Naive thymus-derived CD8-positive, alpha-beta T cell (primary cell): ENCODE measurements at regions not wholly inside any gene's neighbourhood (a gene's known extent, or its start where the extent isn't known, plus 50 kb on each side); places are given as distances from the start of the nearest gene placed in this dataset.

Experiments
- ATAC-seq, 2 donors: fragments of 150-1000 bp; cut with Tn5 transposase in 1 of 2; sonication (Bioruptor Pico), chemical (Tn5 transposase) in 1 of 2; 1 replicate in 1 of 2; 2 replicates in 1 of 2; pipeline ENCODE4 v1.10.0; 2021; ENCODE audit warnings: mild to moderate bottlenecking in 2 of 2, moderate library complexity in 2 of 2
- POLR2A ChIA-PET: fragments of 350-600 bp; sonication (Branson Sonifier 250); formaldehyde crosslinking; loops from one replicate; lab custom pipeline; 2021; ENCODE audit warnings: antibody characterized with exemption; lab: Charles Lee
- DNase-seq, 10 donors: peaks; one replicate each; pipeline versions ENCODE4 v3.0.0 to v3.0.0-alpha.2; 2020 to 2022
- H3K27ac Mint-ChIP-seq, 10 donors: one replicate each; pipeline ENCODE4 v1.8.0; 2020 to 2022; ENCODE audit warnings: mild to moderate bottlenecking in 10 of 10, mixed read lengths in 10 of 10, moderate library complexity in 4 of 10, inconsistent platforms in 1 of 10
- H3K27me3 Mint-ChIP-seq, 5 donors: one replicate each; pipeline ENCODE4 v1.8.0; 2021 to 2022; ENCODE audit warnings: mixed read lengths in 5 of 5
- H3K36me3 Mint-ChIP-seq, 3 donors: one replicate each; pipeline ENCODE4 v1.8.0; 2020 to 2022; ENCODE audit warnings: mixed read lengths in 3 of 3, mild to moderate bottlenecking in 2 of 3, inconsistent platforms in 1 of 3
- H3K4me1 Mint-ChIP-seq, 4 donors: one replicate each; pipeline ENCODE4 v1.8.0; 2021 to 2022; ENCODE audit warnings: mixed read lengths in 4 of 4
- H3K4me3 Mint-ChIP-seq, 10 donors: one replicate each; pipeline ENCODE4 v1.8.0; 2020 to 2022; ENCODE audit warnings: mild to moderate bottlenecking in 10 of 10, mixed read lengths in 10 of 10, moderate library complexity in 6 of 10, inconsistent platforms in 1 of 10
- H3K9me3 Mint-ChIP-seq, 9 donors: one replicate each; pipeline ENCODE4 v1.8.0; 2020 to 2022; ENCODE audit warnings: mixed read lengths in 9 of 9, mild to moderate bottlenecking in 3 of 9, inconsistent platforms in 1 of 9, moderate library complexity in 1 of 9

DNA sequence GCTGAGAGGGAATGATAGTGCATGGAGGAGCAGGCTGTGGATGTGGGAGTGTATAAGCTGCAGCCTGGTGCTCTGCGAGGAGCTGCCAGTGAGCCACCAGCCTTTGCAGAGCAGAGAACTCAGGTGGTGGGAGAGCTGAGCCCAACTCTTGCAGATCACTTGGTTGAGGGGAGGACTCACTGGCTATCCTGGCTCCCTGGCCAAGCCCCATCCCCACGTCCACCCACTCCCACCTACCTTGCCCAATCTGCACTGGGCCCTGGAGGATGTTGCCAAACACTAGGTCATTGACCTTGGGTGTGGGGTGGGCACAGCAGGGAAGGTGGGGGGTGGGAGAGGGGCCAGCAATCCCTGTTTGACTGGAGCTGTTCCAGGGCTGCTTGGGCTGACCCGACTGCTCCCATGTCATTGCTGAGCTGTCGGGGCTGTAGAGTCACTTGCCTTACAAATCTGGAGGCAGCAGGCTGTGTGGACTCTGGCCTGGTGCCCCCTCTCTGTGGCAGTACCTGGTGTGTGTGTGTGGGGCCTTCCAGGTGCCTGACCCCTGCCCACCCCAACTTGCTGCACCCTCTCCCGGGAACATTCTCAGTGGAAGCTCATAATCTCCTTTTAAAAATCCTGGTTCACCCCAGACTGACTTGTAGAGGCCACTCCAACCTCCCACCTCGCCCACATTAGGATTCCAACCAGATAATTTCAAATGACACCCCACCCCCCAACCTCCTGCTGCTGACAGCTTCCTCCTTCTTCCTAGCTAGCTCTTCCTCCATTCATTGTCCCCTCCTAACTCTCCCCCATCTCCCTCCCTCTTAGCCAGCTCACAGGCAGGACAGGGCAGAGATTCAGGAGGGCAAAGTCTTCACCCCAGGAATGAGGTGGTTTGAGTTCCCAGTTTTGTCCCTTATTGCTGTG lies 162.3 kb downstream of the MRPL14 start:
- Mint-ChIP-seq H3K36me3 (no peaks in the 10 kb centered on the region), H3K4me3 (no peak overlapping the region), H3K27me3 (peaks cover 0 to 14% (median 6%) of the 10 kb centered on the region in 5 donors), H3K27ac (no peak overlapping the region), H3K4me1 (peaks cover 0 to 2% (median 0%) of the 10 kb centered on the region in 4 donors), H3K9me3 (no peaks in the 10 kb centered on the region)
- ATAC-seq (no peak), DNase-seq (peak in 1 of 10 donors; percentile 7)
- POLR2A ChIA-PET, result no interaction called here

DNA sequence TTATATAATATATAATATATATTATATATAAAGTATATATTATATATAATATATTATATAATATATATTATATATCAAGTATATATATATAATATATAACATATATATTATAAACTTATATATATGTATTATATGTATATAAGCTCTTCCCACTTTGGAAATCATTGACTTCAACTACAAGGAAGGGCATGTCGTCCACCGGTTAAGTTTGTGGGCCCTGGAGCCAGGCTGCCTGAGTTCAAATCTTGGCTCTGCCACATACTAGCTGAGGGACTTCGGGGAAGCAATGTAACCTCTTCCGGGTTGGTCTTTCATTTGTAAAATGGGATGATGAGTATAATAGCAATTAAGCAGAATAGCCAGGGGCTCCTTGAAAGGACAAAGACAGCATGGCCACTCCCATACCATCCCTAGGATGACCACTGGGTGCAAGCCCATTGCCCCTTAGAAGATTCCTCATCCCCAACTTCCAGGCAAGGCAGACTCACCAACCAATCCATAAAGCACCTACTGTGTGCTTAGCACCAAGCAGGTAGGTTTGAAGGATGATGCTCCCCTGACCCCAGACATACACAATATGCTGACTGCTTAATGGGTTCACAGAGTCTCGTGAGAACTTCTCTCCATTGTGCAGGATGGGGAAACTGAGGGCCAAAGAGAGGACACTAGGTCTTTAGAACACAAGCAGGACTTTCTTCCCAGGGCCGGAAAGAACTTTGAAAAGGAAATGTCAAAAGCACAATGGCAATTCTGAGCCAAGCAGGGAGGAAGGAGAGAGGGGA lies 163.2 kb downstream of the MRPL14 start:
- DNase-seq, result peak in 1 of 10 donors; percentile 8
- ATAC-seq, result no peak
- peaks cover 4 to 17% (median 11%) of the 10 kb centered on the region in 5 donors for H3K27me3 Mint-ChIP-seq
- no peak overlapping the region for H3K4me3 Mint-ChIP-seq
- H3K36me3 Mint-ChIP-seq, result no peaks in the 10 kb centered on the region
- H3K27ac Mint-ChIP-seq, result no peak overlapping the region
- POLR2A ChIA-PET, result no interaction called here
- H3K4me1 Mint-ChIP-seq, result peaks cover 0 to 2% (median 0%) of the 10 kb centered on the region in 4 donors
- H3K9me3 Mint-ChIP-seq, result no peaks in the 10 kb centered on the region

DNA sequence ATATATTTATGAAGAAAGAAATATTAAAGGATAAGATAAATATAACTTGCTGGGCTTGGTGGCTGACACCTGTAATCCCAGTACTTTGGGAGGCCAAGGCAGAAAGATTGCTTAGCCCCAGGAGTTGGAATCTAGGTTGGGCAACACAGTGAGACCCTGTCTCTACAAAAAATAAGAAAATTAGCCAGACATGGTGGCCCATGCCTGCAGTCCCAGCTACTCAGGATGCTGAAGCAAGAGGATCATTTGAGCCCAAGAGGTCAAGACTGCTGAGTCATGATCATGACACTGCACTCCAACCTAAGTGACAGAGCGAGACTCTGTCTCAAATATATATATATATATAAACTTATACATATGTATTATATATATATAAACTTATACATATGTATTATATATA lies 164.0 kb downstream of the MRPL14 start:
- no peak for DNase-seq
- Mint-ChIP-seq H3K36me3 (no peaks in the 10 kb centered on the region), H3K4me3 (no peak overlapping the region), H3K27me3 (peaks cover 9 to 19% (median 16%) of the 10 kb centered on the region in 5 donors), H3K4me1 (peaks cover 0 to 2% (median 0%) of the 10 kb centered on the region in 4 donors), H3K9me3 (no peaks in the 10 kb centered on the region), H3K27ac (no peak overlapping the region)
- POLR2A ChIA-PET, result no interaction called here
- no peak for ATAC-seq

DNA sequence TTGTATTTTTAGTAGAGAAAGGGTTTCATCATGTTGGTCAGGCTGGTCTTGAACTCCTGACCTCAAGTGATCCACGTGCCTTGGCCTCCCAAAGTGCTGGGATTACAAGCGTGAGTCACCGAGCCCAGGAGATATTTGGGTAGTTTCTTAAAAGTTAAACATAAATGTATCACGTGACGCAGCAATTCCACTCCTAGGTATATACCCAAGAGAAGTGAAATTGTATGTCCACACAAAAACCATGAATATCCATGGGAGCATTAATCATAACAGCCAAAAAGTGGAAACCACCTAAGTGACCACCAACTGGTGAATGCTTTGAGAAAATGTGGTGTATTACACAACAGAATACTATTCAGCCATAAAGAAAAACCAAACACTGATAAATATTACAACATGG lies 164.8 kb downstream of the MRPL14 start:
- H3K27me3 Mint-ChIP-seq, result peaks cover 12 to 23% (median 19%) of the 10 kb centered on the region in 5 donors
- no peaks in the 10 kb centered on the region for H3K9me3 Mint-ChIP-seq
- ATAC-seq (no peak), DNase-seq (peak in 1 of 10 donors; percentile 1)
- POLR2A ChIA-PET, result no interaction called here
- no peak overlapping the region for H3K27ac Mint-ChIP-seq
- peaks cover 0 to 2% (median 0%) of the 10 kb centered on the region in 4 donors for H3K4me1 Mint-ChIP-seq
- H3K36me3 Mint-ChIP-seq, result peaks cover 0 to 2% (median 0%) of the 10 kb centered on the region in 3 donors
- H3K4me3 Mint-ChIP-seq, result no peak overlapping the region

DNA sequence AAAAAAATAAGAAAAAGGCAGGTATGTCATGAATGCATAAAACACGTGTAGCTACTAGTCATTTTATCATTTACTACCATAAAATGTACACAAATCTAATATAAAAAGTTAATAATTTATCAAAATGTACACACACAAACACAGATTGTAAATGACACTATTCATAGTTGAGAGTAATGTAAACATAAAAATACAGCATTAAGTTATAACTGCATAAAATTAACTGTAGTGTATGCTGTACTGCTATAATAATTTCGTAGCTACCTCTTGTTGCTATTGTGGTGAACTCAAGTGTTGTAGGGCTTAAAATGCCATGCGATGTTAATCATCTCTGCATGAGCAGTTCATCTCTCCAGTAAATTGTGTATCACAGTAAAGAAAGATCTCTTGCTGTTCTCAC lies 170.0 kb downstream of the MRPL14 start:
- no peak for ATAC-seq
- POLR2A ChIA-PET, result no interaction called here
- H3K27ac Mint-ChIP-seq, result no peak overlapping the region
- no peak overlapping the region for H3K4me3 Mint-ChIP-seq
- H3K27me3 Mint-ChIP-seq, result peaks cover 13 to 44% (median 28%) of the 10 kb centered on the region in 5 donors
- H3K4me1 Mint-ChIP-seq, result no peaks in the 10 kb centered on the region
- H3K9me3 Mint-ChIP-seq, result peaks cover 0 to 14% (median 5%) of the 10 kb centered on the region in 9 donors
- H3K36me3 Mint-ChIP-seq, result peaks cover 0 to 10% (median 7%) of the 10 kb centered on the region in 3 donors
- DNase-seq, result no peak

DNA sequence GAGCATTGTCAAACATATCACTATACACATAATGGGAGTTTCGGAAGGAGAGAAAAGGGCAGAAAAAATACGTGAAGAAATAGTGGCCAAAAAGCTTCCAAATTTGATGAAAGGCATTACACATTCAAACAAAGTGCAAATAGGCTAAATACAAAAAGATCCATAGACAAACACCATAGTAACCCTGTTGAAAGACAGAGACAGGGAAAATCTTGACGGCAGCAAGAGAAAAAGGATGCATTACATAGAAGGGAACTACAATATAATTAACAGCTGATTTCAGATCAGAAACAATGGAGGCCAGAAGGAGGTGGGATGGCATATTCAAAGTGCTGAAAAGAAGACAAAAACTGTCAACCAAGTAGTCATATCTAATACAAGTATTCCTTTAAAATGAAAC lies 170.8 kb downstream of the MRPL14 start:
- no peak overlapping the region for H3K27ac Mint-ChIP-seq
- POLR2A ChIA-PET, result no interaction called here
- ATAC-seq, result no peak
- H3K4me3 Mint-ChIP-seq, result no peak overlapping the region
- peaks cover 13 to 44% (median 26%) of the 10 kb centered on the region in 5 donors for H3K27me3 Mint-ChIP-seq
- H3K36me3 Mint-ChIP-seq, result peaks cover 0 to 10% (median 7%) of the 10 kb centered on the region in 3 donors
- DNase-seq, result no peak
- peaks cover 0 to 14% (median 5%) of the 10 kb centered on the region in 9 donors for H3K9me3 Mint-ChIP-seq
- no peaks in the 10 kb centered on the region for H3K4me1 Mint-ChIP-seq

DNA sequence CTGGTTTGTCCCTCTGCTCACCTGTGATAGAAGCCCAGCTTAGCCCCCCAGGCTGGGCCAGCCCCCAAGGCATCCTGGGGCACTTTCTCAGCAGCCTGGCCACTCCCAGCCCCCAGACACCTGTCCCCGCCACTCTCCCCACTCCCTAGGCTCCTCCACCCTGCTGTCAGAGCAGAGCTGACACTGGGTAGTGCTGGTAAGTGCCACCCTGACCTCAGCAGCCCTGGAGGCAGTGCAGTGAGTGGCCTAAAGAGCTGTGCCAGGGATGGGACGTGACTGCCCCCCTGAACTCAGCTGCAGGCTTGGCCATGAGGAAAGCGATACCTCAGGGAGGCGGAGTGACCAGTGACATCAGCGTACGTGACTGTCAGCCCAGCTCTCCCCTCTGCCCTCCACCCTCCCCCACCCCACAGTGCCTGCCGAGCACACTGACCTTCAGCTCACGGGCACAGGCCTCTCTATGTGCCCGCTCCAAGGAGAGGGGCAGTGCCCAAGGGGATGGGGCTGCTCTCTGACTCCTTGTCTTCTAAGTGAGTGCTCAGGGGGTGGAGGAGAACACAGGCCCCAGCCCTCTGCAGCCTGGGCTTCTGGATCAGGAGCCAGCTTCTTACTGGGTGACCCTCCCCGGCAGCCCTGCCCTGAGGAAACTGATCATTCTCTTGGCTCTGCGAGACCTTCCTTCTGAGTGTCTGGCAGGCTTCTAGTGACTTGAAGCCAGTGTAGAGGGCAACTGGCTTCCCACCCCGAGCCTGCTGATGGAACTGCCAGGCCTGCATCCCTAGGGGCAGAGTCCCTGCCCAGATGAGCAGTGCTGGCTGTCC lies 172.7 kb downstream of the MRPL14 start:
- Mint-ChIP-seq H3K27me3 (peaks cover 13 to 41% (median 25%) of the 10 kb centered on the region in 5 donors), H3K4me1 (no peaks in the 10 kb centered on the region), H3K4me3 (no peak overlapping the region), H3K27ac (no peak overlapping the region), H3K9me3 (peaks cover 0 to 14% (median 5%) of the 10 kb centered on the region in 9 donors), H3K36me3 (peaks cover 0 to 10% (median 7%) of the 10 kb centered on the region in 3 donors)
- DNase-seq, result peak in 1 of 10 donors; percentile 15
- ATAC-seq, result no peak
- POLR2A ChIA-PET, result no interaction called here

DNA sequence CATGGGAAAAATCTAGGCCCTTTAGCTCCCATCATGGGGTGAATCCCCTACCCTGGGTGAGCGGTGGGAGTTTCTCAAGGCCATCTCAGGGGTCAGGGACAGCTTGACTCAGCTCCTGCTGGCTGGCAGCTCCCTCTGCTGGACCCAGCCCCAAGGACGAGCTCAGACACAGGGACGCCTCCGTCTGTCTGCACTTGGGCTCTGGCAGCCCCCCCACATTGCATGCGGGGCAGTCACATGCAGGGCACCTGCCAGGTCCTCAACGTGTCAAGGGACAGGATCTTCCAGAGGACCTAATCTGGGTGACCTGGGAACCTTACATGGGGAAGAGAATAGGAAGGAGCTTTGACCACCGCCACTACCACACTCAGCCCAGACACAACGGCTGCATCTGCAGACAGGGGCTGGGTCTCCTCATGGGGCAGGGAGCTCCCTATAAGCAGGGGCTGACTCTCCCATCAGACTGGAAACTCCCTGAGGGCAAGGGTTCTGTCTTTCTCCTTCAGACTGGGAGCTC lies 173.4 kb downstream of the MRPL14 start:
- ATAC-seq (no peak), DNase-seq (peak in 1 of 10 donors; percentile 10)
- Mint-ChIP-seq H3K27ac (no peak overlapping the region), H3K36me3 (peaks cover 0 to 10% (median 7%) of the 10 kb centered on the region in 3 donors), H3K4me1 (no peaks in the 10 kb centered on the region), H3K4me3 (no peak overlapping the region), H3K27me3 (peaks cover 13 to 35% (median 21%) of the 10 kb centered on the region in 5 donors), H3K9me3 (peaks cover 0 to 14% (median 5%) of the 10 kb centered on the region in 9 donors)
- POLR2A ChIA-PET, result no interaction called here

DNA sequence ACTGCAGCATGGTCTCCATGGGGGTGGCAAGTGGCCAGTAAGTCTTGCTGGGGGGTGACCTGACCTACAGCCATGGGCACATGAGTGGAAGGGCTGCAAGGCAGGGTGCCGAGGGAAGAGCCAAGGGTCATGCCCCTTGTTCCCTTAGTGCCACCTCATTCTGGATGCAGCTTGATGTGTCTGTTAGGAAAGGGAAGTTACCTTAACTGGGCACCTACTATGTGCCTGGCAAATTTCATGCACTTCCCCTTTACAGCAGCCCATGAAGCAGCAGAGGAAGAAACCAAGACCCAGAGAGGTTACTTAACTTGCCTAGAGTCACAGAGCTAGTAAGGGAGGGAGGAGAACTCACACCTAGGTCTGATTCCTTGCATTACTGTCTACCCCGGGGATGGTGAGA lies 174.0 kb downstream of the MRPL14 start:
- Mint-ChIP-seq H3K9me3 (peaks cover 0 to 14% (median 5%) of the 10 kb centered on the region in 9 donors), H3K27ac (no peak overlapping the region), H3K27me3 (peaks cover 9 to 29% (median 21%) of the 10 kb centered on the region in 5 donors), H3K36me3 (peaks cover 0 to 10% (median 7%) of the 10 kb centered on the region in 3 donors), H3K4me1 (no peaks in the 10 kb centered on the region), H3K4me3 (no peak overlapping the region)
- POLR2A ChIA-PET, result no interaction called here
- peak in 1 of 10 donors; percentile 5 for DNase-seq
- no peak for ATAC-seq

DNA sequence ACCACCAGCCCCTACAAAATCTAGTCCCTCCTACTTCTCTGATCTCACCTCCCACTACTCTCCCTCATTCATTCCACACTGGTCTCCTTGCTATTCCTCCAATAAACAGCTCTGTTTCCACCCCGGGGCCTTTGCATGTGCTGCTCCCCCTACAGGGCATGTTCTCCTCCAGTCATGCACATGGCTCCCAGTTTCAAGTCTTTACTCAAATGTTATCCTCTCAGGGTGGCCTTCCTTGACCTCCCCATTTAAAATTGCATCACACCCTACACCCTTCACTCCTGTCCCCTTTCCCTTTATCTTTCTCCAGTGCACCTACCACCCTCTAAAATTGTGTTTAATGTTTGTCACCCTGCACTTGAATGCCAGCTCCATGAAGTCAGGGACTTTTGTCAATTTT lies 174.5 kb downstream of the MRPL14 start:
- Mint-ChIP-seq H3K4me1 (no peaks in the 10 kb centered on the region), H3K27me3 (peaks cover 5 to 24% (median 20%) of the 10 kb centered on the region in 5 donors), H3K4me3 (no peak overlapping the region), H3K36me3 (peaks cover 0 to 10% (median 7%) of the 10 kb centered on the region in 3 donors), H3K27ac (peak overlapping the region in 2 of 10 donors; percentile 45 to 64), H3K9me3 (peaks cover 0 to 14% (median 5%) of the 10 kb centered on the region in 9 donors)
- POLR2A ChIA-PET, result no interaction called here
- DNase-seq (peak in 1 of 10 donors; percentile 10), ATAC-seq (no peak)

DNA sequence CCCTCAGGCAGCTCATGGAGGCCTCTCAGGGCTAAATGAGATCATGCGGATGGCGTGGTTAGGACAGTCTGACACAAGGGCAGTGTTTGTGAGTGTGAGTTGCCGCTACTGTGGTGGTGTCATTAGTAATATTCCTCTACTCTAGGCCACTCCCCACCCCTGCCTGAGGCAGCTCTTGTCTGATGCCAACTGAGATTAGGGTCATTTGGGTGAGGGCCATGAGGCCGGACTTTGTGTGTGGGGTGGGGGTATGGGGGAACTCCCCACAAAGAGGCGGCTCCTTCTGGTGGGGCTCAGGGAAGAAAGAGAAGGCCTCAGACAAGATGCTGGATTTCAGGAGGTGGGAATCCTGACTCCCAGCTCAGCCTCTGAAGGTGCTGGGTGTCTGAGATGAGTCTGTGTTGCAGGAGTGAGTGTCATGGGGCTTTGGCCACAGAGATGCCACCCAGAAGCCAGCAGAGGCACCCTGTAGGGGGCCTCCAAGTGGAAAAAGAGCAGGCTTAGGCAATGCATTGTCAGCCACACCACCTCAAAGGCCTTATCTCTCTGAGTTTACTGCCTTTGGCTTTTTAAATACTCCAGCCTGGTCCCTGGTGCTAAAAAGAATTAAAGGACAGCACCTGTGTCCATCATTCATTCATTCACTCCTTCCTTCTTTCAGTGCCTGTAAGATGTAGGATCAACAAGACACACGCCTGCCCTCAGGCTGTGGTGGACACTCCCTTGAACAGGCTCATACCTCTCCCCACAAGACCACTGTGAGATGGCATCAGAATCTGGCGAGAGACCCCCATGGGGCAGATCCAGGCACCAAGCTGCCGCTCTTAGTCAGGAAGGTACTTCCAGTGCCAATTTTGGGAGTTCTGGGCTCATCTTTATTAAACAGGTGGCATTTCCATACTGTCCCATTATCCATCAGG lies 175.2 kb downstream of the MRPL14 start:
- POLR2A ChIA-PET, result no interaction called here
- ATAC-seq, result no peak
- peaks cover 0 to 10% (median 3%) of the 10 kb centered on the region in 3 donors for H3K36me3 Mint-ChIP-seq

More for the DNA sequence above, 175.2 kb downstream of the MRPL14 start:
- Mint-ChIP-seq H3K27me3 (peaks cover 5 to 23% (median 20%) of the 10 kb centered on the region in 5 donors), H3K4me1 (no peaks in the 10 kb centered on the region), H3K9me3 (peaks cover 1 to 14% (median 5%) of the 10 kb centered on the region in 9 donors), H3K27ac (peak overlapping the region in 1 of 10 donors; percentile 15), H3K4me3 (no peak overlapping the region)
- DNase-seq, result peak in 1 of 10 donors; percentile 13
